T-cell (primary cell): ENCODE measurements at regions not wholly inside any gene's neighbourhood (a gene's known extent, or its start where the extent isn't known, plus 50 kb on each side); places are given as distances from the start of the nearest gene placed in this dataset.

Source experiments
- ATAC-seq, 4 experiments: fragments of 200-7000 bp in 3 of 4; fragments of 150-1000 bp in 1 of 4; cut with Tn5 transposase; replicated peaks in 1 of 4; 1 replicate in 3 of 4; 2 replicates in 1 of 4; pipeline ENCODE4 v1.10.0; 2021; ENCODE audit warnings: moderate library complexity in 3 of 4, mild to moderate bottlenecking in 2 of 4, moderate number of reproducible peaks in 1 of 4
- CTCF ChIA-PET, 2 donors: fragments of 300-600 bp; sonication (Branson Sonifier 250); formaldehyde crosslinking; loops; one replicate each; lab custom pipeline; 2022; ENCODE audit warnings: antibody characterized with exemption in 2 of 2; lab: Charles Lee
- POLR2A ChIA-PET, 2 donors: fragments of 300-600 bp; sonication (Branson Sonifier 250); formaldehyde crosslinking; loops; one replicate each; lab custom pipeline; 2022; ENCODE audit warnings: antibody characterized with exemption in 2 of 2; lab: Charles Lee
- DNase-seq, 35 experiments: peaks; one replicate each; pipeline versions ENCODE4 v3.0.0 to v3.0.0-alpha.2; 2013 to 2023
- H3K27ac ChIP-seq: one replicate; pipeline ENCODE4 v1.5.1; 2013; ENCODE audit warnings: low read length
- H3K27me3 ChIP-seq, 2 experiments: replicated peaks in 1 of 2; 1 replicate in 1 of 2; 2 replicates in 1 of 2; pipeline versions ENCODE4 v1.6.1 to v1.7.0; 2013; ENCODE audit warnings: low read length in 1 of 2, mixed read lengths in 1 of 2; ENCODE audit not compliant: control insufficient read depth in 2 of 2, insufficient read depth in 2 of 2; ENCODE audit errors: extremely low read depth in 1 of 2
- H3K36me3 ChIP-seq, 2 donors: 1 replicate in 1 of 2; 2 replicates in 1 of 2; pipeline versions ENCODE4 v1.6.1 to v1.7.0; 2013; ENCODE audit warnings: low read length in 1 of 2; ENCODE audit not compliant: control insufficient read depth in 2 of 2, insufficient read depth in 1 of 2; ENCODE audit errors: extremely low read depth in 1 of 2
- H3K4me1 ChIP-seq, 2 experiments: 1 replicate in 1 of 2; 2 replicates in 1 of 2; pipeline versions ENCODE4 v1.6.1 to v1.7.0; 2013; ENCODE audit warnings: low read length in 2 of 2, mixed read lengths in 1 of 2; ENCODE audit not compliant: insufficient read depth in 2 of 2, control insufficient read depth in 1 of 2; ENCODE audit errors: extremely low read depth in 1 of 2
- H3K4me3 ChIP-seq, 2 donors: 1 replicate in 1 of 2; 2 replicates in 1 of 2; pipeline versions ENCODE4 v1.5.1 to v1.7.0; 2013; ENCODE audit warnings: mild to moderate bottlenecking in 2 of 2, low read length in 1 of 2, moderate library complexity in 1 of 2; ENCODE audit not compliant: control insufficient read depth in 1 of 2; ENCODE audit errors: extremely low read depth in 1 of 2
- H3K9me3 ChIP-seq: 2 replicates; pipeline ENCODE4 v1.7.0; 2013
- H3K27ac Mint-ChIP-seq, 2 donors: one replicate each; pipeline ENCODE4 v1.8.0; 2020 to 2021; ENCODE audit warnings: mild to moderate bottlenecking in 2 of 2, mixed read lengths in 2 of 2
- H3K27me3 Mint-ChIP-seq, 2 donors: one replicate each; pipeline ENCODE4 v1.8.0; 2021 to 2022; ENCODE audit warnings: mixed read lengths in 2 of 2
- H3K36me3 Mint-ChIP-seq: one replicate; pipeline ENCODE4 v1.8.0; 2021; ENCODE audit warnings: mixed read lengths
- H3K4me1 Mint-ChIP-seq, 3 donors: one replicate each; pipeline ENCODE4 v1.8.0; 2020 to 2022; ENCODE audit warnings: mixed read lengths in 3 of 3, mild to moderate bottlenecking in 1 of 3
- H3K4me3 Mint-ChIP-seq, 3 donors: one replicate each; pipeline ENCODE4 v1.8.0; 2020 to 2022; ENCODE audit warnings: mild to moderate bottlenecking in 3 of 3, mixed read lengths in 3 of 3, moderate library complexity in 3 of 3
- H3K9me3 Mint-ChIP-seq, 3 donors: one replicate each; pipeline ENCODE4 v1.8.0; 2020 to 2022; ENCODE audit warnings: mixed read lengths in 3 of 3
- WGBS: methylation state at CpG from one replicate; pipeline ENCODE4 v1.1.5; 2013; ENCODE audit warnings: missing lambda C conversion rate; ENCODE audit not compliant: insufficient coverage; 5-methylcytosine and 5-hydroxymethylcytosine counted together

- no peak for ATAC-seq
- Histone ChIP-seq H3K4me3 (no peak overlapping the region), H3K4me1 (no peaks in the 10 kb centered on the region), H3K27me3 (no peaks in the 10 kb centered on the region), H3K9me3 (no peaks in the 10 kb centered on the region), H3K27ac (no peak overlapping the region), H3K36me3 (no peaks in the 10 kb centered on the region)
- no CpG with 5 or more reads among the region's 4 CpGs for WGBS
- no peak overlapping the region for H3K27ac Mint-ChIP-seq
- H3K27me3 Mint-ChIP-seq, result no peaks in the 10 kb centered on the region
- ChIA-PET POLR2A (no interaction called here), CTCF (no interaction called here)
- no peaks in the 10 kb centered on the region for H3K36me3 Mint-ChIP-seq
- H3K4me3 Mint-ChIP-seq, result no peak overlapping the region
- no peaks in the 10 kb centered on the region for H3K4me1 Mint-ChIP-seq
- H3K9me3 Mint-ChIP-seq, result peaks cover 9 to 23% (median 21%) of the 10 kb centered on the region in 3 donors
- DNase-seq, result no peak
Measured at GRCh38 chr13:67736646-67737420, 506.7 kb upstream of the PCDH9 start.

DNA sequence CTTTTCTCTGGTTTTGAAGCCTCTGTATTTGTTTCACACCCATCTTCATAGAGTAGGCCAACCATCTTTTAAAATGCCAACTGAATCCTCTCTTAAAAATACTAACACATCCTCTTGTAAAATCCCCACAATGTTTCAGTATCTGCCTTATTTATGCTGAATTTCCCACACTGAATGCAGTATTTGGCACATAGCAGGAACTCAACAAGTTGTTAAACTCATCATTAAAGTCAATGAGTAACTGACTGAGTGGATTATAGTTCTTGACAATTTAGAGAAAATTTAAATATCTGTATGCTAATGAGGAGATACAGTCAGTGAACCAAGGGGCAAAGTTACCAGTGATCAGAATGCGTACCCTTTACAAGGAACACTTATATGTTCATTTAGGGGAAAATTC lies 505.5 kb upstream of the PCDH9 start:
- H3K27ac Mint-ChIP-seq, result no peak overlapping the region
- Histone ChIP-seq H3K4me1 (no peaks in the 10 kb centered on the region), H3K27ac (no peak overlapping the region), H3K27me3 (no peaks in the 10 kb centered on the region), H3K9me3 (no peaks in the 10 kb centered on the region), H3K36me3 (no peaks in the 10 kb centered on the region), H3K4me3 (no peak overlapping the region)
- ATAC-seq, result no peak
- no peak overlapping the region for H3K4me3 Mint-ChIP-seq
- peaks cover 18 to 25% (median 23%) of the 10 kb centered on the region in 3 donors for H3K9me3 Mint-ChIP-seq
- H3K4me1 Mint-ChIP-seq, result no peaks in the 10 kb centered on the region
- DNase-seq, result no peak
- ChIA-PET CTCF (no interaction called here), POLR2A (no interaction called here)
- no peaks in the 10 kb centered on the region for H3K36me3 Mint-ChIP-seq
- no CpG with 5 or more reads among the region's 1 CpG for WGBS
- no peaks in the 10 kb centered on the region for H3K27me3 Mint-ChIP-seq

- Histone ChIP-seq H3K4me1 (no peaks in the 10 kb centered on the region), H3K9me3 (no peaks in the 10 kb centered on the region), H3K36me3 (no peaks in the 10 kb centered on the region), H3K4me3 (no peak overlapping the region), H3K27me3 (no peaks in the 10 kb centered on the region), H3K27ac (no peak overlapping the region)
- WGBS, result 59% methylated on average over 2 of the region's 3 CpGs
- DNase-seq, result no peak
- no peaks in the 10 kb centered on the region for H3K27me3 Mint-ChIP-seq
- CTCF ChIA-PET, result no interaction called here
- ATAC-seq, result no peak
- H3K4me1 Mint-ChIP-seq, result no peaks in the 10 kb centered on the region
- no peak overlapping the region for H3K4me3 Mint-ChIP-seq
- no peak overlapping the region for H3K27ac Mint-ChIP-seq
- no peaks in the 10 kb centered on the region for H3K36me3 Mint-ChIP-seq
- peaks cover 24 to 54% (median 28%) of the 10 kb centered on the region in 3 donors for H3K9me3 Mint-ChIP-seq
- POLR2A ChIA-PET, result no interaction called here
Measured at GRCh38 chr13:67726979-67727378, 496.8 kb upstream of the PCDH9 start.

DNA sequence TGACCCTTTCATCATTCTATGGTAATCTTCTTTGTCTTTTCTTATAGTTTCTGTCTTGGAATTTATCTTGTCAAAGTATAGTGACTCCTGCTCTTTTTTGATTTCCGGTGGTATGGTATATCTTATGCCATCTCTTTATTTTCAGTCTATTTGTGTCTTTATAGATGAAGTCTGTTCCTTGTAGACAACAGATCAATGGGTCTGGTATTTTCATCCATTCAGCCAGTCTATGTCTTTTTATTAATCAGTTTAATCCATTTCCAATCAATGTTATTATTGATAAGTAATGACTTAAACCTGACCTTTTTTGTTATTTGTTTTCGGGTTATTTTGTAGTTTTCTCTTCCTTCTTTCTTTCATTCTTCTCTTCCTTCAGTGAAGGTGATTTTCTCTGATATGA lies 495.9 kb upstream of the PCDH9 start:
- Histone ChIP-seq H3K4me3 (no peak overlapping the region), H3K9me3 (no peaks in the 10 kb centered on the region), H3K27me3 (no peaks in the 10 kb centered on the region), H3K36me3 (no peaks in the 10 kb centered on the region), H3K27ac (no peak overlapping the region), H3K4me1 (no peaks in the 10 kb centered on the region)
- no peaks in the 10 kb centered on the region for H3K36me3 Mint-ChIP-seq
- no peak overlapping the region for H3K4me3 Mint-ChIP-seq
- ChIA-PET CTCF (no interaction called here), POLR2A (interaction anchor here in 1 of 2 donors (0.7 kb wide), 1 partner anchor 36 kb away, joined by 4 read pairs; no protein-coding TSS in a partner anchor)
- H3K9me3 Mint-ChIP-seq, result peaks cover 24 to 53% (median 29%) of the 10 kb centered on the region in 3 donors
- no peak overlapping the region for H3K27ac Mint-ChIP-seq
- no peaks in the 10 kb centered on the region for H3K27me3 Mint-ChIP-seq
- no peaks in the 10 kb centered on the region for H3K4me1 Mint-ChIP-seq
- no CpG with 5 or more reads among the region's 2 CpGs for WGBS
- no peak for DNase-seq
- ATAC-seq, result no peak

DNA sequence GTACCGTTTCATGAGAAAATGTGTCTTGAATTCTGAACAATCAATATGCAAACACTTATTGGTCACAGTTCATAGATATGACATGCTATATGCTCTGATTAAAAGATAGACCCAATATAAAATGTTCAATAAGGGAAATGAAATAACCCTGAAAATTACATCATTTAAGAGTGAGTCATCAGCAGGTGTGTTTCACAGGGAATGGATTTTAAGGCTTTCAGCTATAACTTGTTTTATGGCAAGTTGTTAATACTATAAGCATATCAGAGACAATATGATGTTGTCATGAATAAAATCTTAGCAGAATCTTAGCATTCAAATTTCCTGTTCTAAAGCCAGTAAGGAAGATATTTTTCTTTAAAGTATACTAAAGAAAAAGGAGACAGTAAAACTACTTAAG lies 483.4 kb upstream of the PCDH9 start:
- DNase-seq (no peak), ATAC-seq (no peak)
- H3K27me3 Mint-ChIP-seq, result no peaks in the 10 kb centered on the region
- Histone ChIP-seq H3K27ac (no peak overlapping the region), H3K36me3 (no peaks in the 10 kb centered on the region), H3K27me3 (no peaks in the 10 kb centered on the region), H3K9me3 (no peaks in the 10 kb centered on the region), H3K4me1 (no peaks in the 10 kb centered on the region), H3K4me3 (no peak overlapping the region)
- H3K4me3 Mint-ChIP-seq, result no peak overlapping the region
- no CpG with 5 or more reads among the region's 1 CpG for WGBS
- no peaks in the 10 kb centered on the region for H3K4me1 Mint-ChIP-seq
- no peaks in the 10 kb centered on the region for H3K36me3 Mint-ChIP-seq
- ChIA-PET CTCF (no interaction called here), POLR2A (no interaction called here)
- H3K27ac Mint-ChIP-seq, result no peak overlapping the region
- H3K9me3 Mint-ChIP-seq, result peaks cover 20 to 32% (median 27%) of the 10 kb centered on the region in 3 donors

GRCh38 chr13:67696775-67697174 lies 466.6 kb upstream of the PCDH9 start:
- Mint-ChIP-seq H3K36me3 (no peaks in the 10 kb centered on the region), H3K4me1 (no peaks in the 10 kb centered on the region), H3K27ac (no peak overlapping the region), H3K4me3 (no peak overlapping the region), H3K9me3 (peaks cover 13 to 17% (median 17%) of the 10 kb centered on the region in 3 donors), H3K27me3 (no peaks in the 10 kb centered on the region)
- no peaks in the 10 kb centered on the region for H3K4me1 ChIP-seq
- CTCF ChIA-PET, result no interaction called here
- H3K36me3 ChIP-seq, result no peaks in the 10 kb centered on the region
- ATAC-seq (no peak), DNase-seq (no peak)
- 67% methylated on average over 1 of the region's 3 CpGs for WGBS
- POLR2A ChIA-PET, result no interaction called here
- no peak overlapping the region for H3K27ac ChIP-seq
- no peaks in the 10 kb centered on the region for H3K27me3 ChIP-seq
- no peak overlapping the region for H3K4me3 ChIP-seq
- H3K9me3 ChIP-seq, result no peaks in the 10 kb centered on the region
